H1 (cell line): ENCODE measurements at regions not wholly inside any gene's neighbourhood (a gene's known extent, or its start where the extent isn't known, plus 50 kb on each side); places are given as distances from the start of the nearest gene placed in this dataset.

Experiments used
- CTCF ChIA-PET: fragments of 300-600 bp; sonication (Branson Sonifier 250); formaldehyde crosslinking; loops from one replicate; lab custom pipeline; 2021; ENCODE audit not compliant: partially characterized antibody; lab: Charles Lee
- POLR2A ChIA-PET: fragments of 300-600 bp; sonication (Branson Sonifier 250); formaldehyde crosslinking; loops from one replicate; lab custom pipeline; 2021; ENCODE audit warnings: inconsistent platforms; ENCODE audit not compliant: partially characterized antibody; lab: Charles Lee
- DNase-seq, 2 experiments: peaks; one replicate each; pipeline versions ENCODE4 v3.0.0 to v3.0.0-alpha.2; 2010 to 2022; ENCODE audit warnings: low spot score in 2 of 2, low read depth in 1 of 2, mixed read lengths in 1 of 2
- FAIRE-seq: peaks from 2 replicates; lab custom pipeline; 2011; peaks lifted over from hg19 to GRCh38; lab: Jason Lieb, UNC
- H2AFZ ChIP-seq: 2 replicates; pipeline ENCODE4 v1.8.1; 2012; ENCODE audit warnings: low read length, inconsistent platforms
- H2AK5ac ChIP-seq: 2 replicates; pipeline ENCODE4 v1.6.1; 2013; ENCODE audit warnings: low read depth, low read length
- H2BK120ac ChIP-seq: replicated peaks from 2 replicates; pipeline ENCODE3; 2013; ENCODE audit warnings: low read depth, low read length, inconsistent platforms
- H2BK12ac ChIP-seq: 2 replicates; pipeline ENCODE4 v1.6.1; 2013; ENCODE audit warnings: low read depth, low read length
- H2BK15ac ChIP-seq: 2 replicates; pipeline ENCODE4 v1.6.1; 2013; ENCODE audit warnings: low read length
- H2BK20ac ChIP-seq: 2 replicates; pipeline ENCODE4 v1.6.1; 2013; ENCODE audit warnings: low read length
- H2BK5ac ChIP-seq: 2 replicates; pipeline ENCODE4 v1.6.1; 2013; ENCODE audit warnings: low read depth, low read length
- H3K14ac ChIP-seq: 2 replicates; pipeline ENCODE4 v1.6.1; 2013; ENCODE audit warnings: inconsistent platforms; ENCODE audit not compliant: insufficient read length
- H3K18ac ChIP-seq: 2 replicates; pipeline ENCODE4 v1.6.1; 2013; ENCODE audit warnings: low read length; ENCODE audit errors: extremely low read depth
- H3K23ac ChIP-seq: 2 replicates; pipeline ENCODE4 v1.6.1; 2013; ENCODE audit warnings: inconsistent platforms; ENCODE audit not compliant: insufficient read length
- H3K23me2 ChIP-seq: 2 replicates; pipeline ENCODE4 v1.6.1; 2013; ENCODE audit warnings: low read depth, low read length
- H3K27ac ChIP-seq: 2 replicates; pipeline ENCODE4 v1.6.1; 2011; ENCODE audit warnings: low read depth, low read length, inconsistent platforms
- H3K27me3 ChIP-seq, 4 experiments: replicated peaks in 1 of 4; 1 replicate in 1 of 4; 2 replicates in 3 of 4; pipeline versions ENCODE4 v1.6.1 to v1.8.1; 2011 to 2013; ENCODE audit warnings: low read length in 3 of 4, mild to moderate bottlenecking in 3 of 4, inconsistent platforms in 2 of 4, mixed read lengths in 2 of 4, moderate library complexity in 1 of 4; ENCODE audit not compliant: control insufficient read depth in 3 of 4, insufficient read depth in 3 of 4; ENCODE audit errors: extremely low read depth in 1 of 4
- H3K36me3 ChIP-seq, 4 experiments: 2 replicates each; pipeline versions ENCODE4 v1.6.1 to v1.8.1; 2011 to 2013; ENCODE audit warnings: mild to moderate bottlenecking in 4 of 4, low read length in 3 of 4, moderate library complexity in 2 of 4, control low read depth in 1 of 4, inconsistent platforms in 1 of 4; ENCODE audit not compliant: insufficient read depth in 4 of 4, control insufficient read depth in 2 of 4
- H3K4ac ChIP-seq: replicated peaks from 2 replicates; pipeline ENCODE3; 2013; ENCODE audit warnings: low read length, low read depth, mixed read lengths, inconsistent platforms; ENCODE audit not compliant: insufficient read length
- H3K4me1 ChIP-seq, 4 experiments: replicated peaks in 1 of 4; 1 replicate in 1 of 4; 2 replicates in 3 of 4; pipeline versions ENCODE4 v1.6.1 to v1.8.1; 2011 to 2013; ENCODE audit warnings: low read length in 3 of 4, inconsistent platforms in 2 of 4, mixed read lengths in 1 of 4; ENCODE audit not compliant: insufficient read depth in 4 of 4, control insufficient read depth in 3 of 4
- H3K4me2 ChIP-seq, 2 experiments: 2 replicates each; pipeline versions ENCODE4 v1.6.1 to v1.8.1; 2011 to 2013; ENCODE audit warnings: low read depth in 2 of 2, low read length in 2 of 2, control low read depth in 1 of 2, inconsistent platforms in 1 of 2, mild to moderate bottlenecking in 1 of 2; ENCODE audit not compliant: insufficient read depth in 1 of 2
- H3K4me3 ChIP-seq, 4 experiments: fragments of 200-600, 300-600 bp in 1 of 4; sonication (generic), shearing (Covaris generic), sonication (Bioruptor Twin) in 1 of 4; 2 replicates each; pipeline versions ENCODE4 v1.5.1 to v1.8.1; 2011 to 2016; ENCODE audit warnings: low read length in 4 of 4, low read depth in 3 of 4, control low read depth in 2 of 4, inconsistent platforms in 2 of 4, mild to moderate bottlenecking in 2 of 4, mixed read lengths in 1 of 4, moderate library complexity in 1 of 4; ENCODE audit not compliant: insufficient read depth in 2 of 4; ENCODE audit errors: extremely low read depth in 1 of 4
- H3K56ac ChIP-seq: replicated peaks from 2 replicates; pipeline ENCODE3; 2013; ENCODE audit warnings: low read depth, mild to moderate bottlenecking, mixed read lengths, low read length, inconsistent platforms; ENCODE audit not compliant: insufficient read length
- H3K79me1 ChIP-seq: 2 replicates; pipeline ENCODE4 v1.6.1; 2013; ENCODE audit warnings: low read depth, low read length, control low read depth
- H3K79me2 ChIP-seq, 2 experiments: 2 replicates each; pipeline versions ENCODE4 v1.6.1 to v1.8.1; 2012 to 2013; ENCODE audit warnings: low read length in 2 of 2, mild to moderate bottlenecking in 2 of 2, inconsistent platforms in 1 of 2; ENCODE audit not compliant: insufficient read depth in 2 of 2, control insufficient read depth in 1 of 2
- H3K9ac ChIP-seq, 4 experiments: replicated peaks in 1 of 4; 1 replicate in 1 of 4; 2 replicates in 3 of 4; pipeline versions ENCODE4 v1.6.1 to v1.8.1; 2011 to 2013; ENCODE audit warnings: low read depth in 3 of 4, low read length in 3 of 4, control low read depth in 2 of 4, mild to moderate bottlenecking in 2 of 4, moderate library complexity in 2 of 4, inconsistent platforms in 1 of 4; ENCODE audit errors: extremely low read depth in 1 of 4
- H3K9me3 ChIP-seq, 2 experiments: 2 replicates each; pipeline versions ENCODE4 v1.6.1 to v1.8.1; 2012 to 2013; ENCODE audit warnings: mild to moderate bottlenecking in 2 of 2, moderate library complexity in 2 of 2, control low read depth in 1 of 2, inconsistent platforms in 1 of 2, low read depth in 1 of 2, low read length in 1 of 2, mixed read lengths in 1 of 2; ENCODE audit not compliant: insufficient read depth in 2 of 2
- H4K20me1 ChIP-seq, 2 experiments: replicated peaks in 1 of 2; 2 replicates each; pipeline versions ENCODE3 to v1.8.1; 2011 to 2013; ENCODE audit warnings: inconsistent platforms in 2 of 2, low read length in 2 of 2, mild to moderate bottlenecking in 1 of 2; ENCODE audit not compliant: insufficient read depth in 2 of 2, control insufficient read depth in 1 of 2
- H4K5ac ChIP-seq: 2 replicates; pipeline ENCODE4 v1.6.1; 2013; ENCODE audit warnings: low read length, low read depth, mixed read lengths, inconsistent platforms; ENCODE audit not compliant: insufficient read length
- H4K8ac ChIP-seq: 2 replicates; pipeline ENCODE4 v1.8.0; 2013; ENCODE audit warnings: mild to moderate bottlenecking, moderate library complexity, low read length, inconsistent platforms; ENCODE audit not compliant: insufficient read depth; ENCODE audit errors: extremely low read depth
- H4K91ac ChIP-seq: replicated peaks from 2 replicates; pipeline ENCODE3; 2013; ENCODE audit warnings: low read length, mixed read lengths, inconsistent platforms; ENCODE audit not compliant: insufficient read length
- ASH2L ChIP-seq: fragments of 200-600, 300-600 bp; sonication (generic); IDR thresholded peaks from one replicate; pipeline ENCODE4 v1.7.1; 2017; ENCODE audit warnings: low read length
- BACH1 ChIP-seq: IDR thresholded peaks from 2 replicates; pipeline ENCODE4 v1.6.1; 2012; ENCODE audit warnings: low read length, improper control_type of control experiment
- CHD2 ChIP-seq: IDR thresholded peaks from 2 replicates; pipeline ENCODE4 v1.6.1; 2012; ENCODE audit warnings: low read length, improper control_type of control experiment
- E2F6 ChIP-seq: IDR thresholded peaks from 2 replicates; pipeline ENCODE4 v1.6.1; 2012; ENCODE audit warnings: inconsistent platforms
- GTF2F1 ChIP-seq: IDR thresholded peaks from 2 replicates; pipeline ENCODE4 v1.6.1; 2012; ENCODE audit warnings: low read depth, low read length, improper control_type of control experiment, borderline replicate concordance
- JUND ChIP-seq: IDR thresholded peaks from 2 replicates; pipeline ENCODE4 v1.6.1; 2011; ENCODE audit warnings: mild to moderate bottlenecking, improper control_type of control experiment, low read length
- KDM1A ChIP-seq: fragments of 200-600, 300-600 bp; sonication (generic); IDR thresholded peaks from 2 replicates; pipeline ENCODE4 v1.7.1; 2016; ENCODE audit warnings: mild to moderate bottlenecking, low read length, borderline replicate concordance
- KDM5A ChIP-seq: fragments of 200-600 bp; IDR thresholded peaks from 2 replicates; pipeline ENCODE4 v1.7.1; 2012; ENCODE audit warnings: mild to moderate bottlenecking, low read length, inconsistent platforms, mixed read lengths
- RBBP5 ChIP-seq: IDR thresholded peaks from 2 replicates; pipeline ENCODE4 v1.7.1; 2012; ENCODE audit warnings: low read depth, mild to moderate bottlenecking, inconsistent platforms, low read length, moderate library complexity, borderline replicate concordance
- RNF2 ChIP-seq: fragments of 200-900, 300-1000 bp; sonication (generic); IDR thresholded peaks from 2 replicates; pipeline ENCODE4 v1.7.1; 2016; ENCODE audit warnings: borderline replicate concordance, low read depth, mild to moderate bottlenecking, antibody characterized with exemption, low read length; ENCODE audit not compliant: poor library complexity, severe bottlenecking; ENCODE audit errors: missing control alignments
- SIX5 ChIP-seq: IDR thresholded peaks from 2 replicates; pipeline ENCODE4 v1.6.1; 2011; ENCODE audit warnings: mild to moderate bottlenecking, low read depth, low read length
- SP4 ChIP-seq: IDR thresholded peaks from 2 replicates; pipeline ENCODE4 v1.6.1; 2012; ENCODE audit warnings: low read length, inconsistent platforms
- TAF7 ChIP-seq: optimal IDR thresholded peaks from 2 replicates; pipeline ENCODE3; 2011; ENCODE audit warnings: low read depth, mild to moderate bottlenecking, inconsistent platforms, low read length, moderate library complexity, borderline replicate concordance
- TEAD4 ChIP-seq: IDR thresholded peaks from 2 replicates; pipeline ENCODE4 v1.6.1; 2012; ENCODE audit warnings: low read depth, low read length, inconsistent platforms, mixed read lengths
- WGBS, 2 experiments: shearing (Covaris generic) in 1 of 2; methylation state at CpG; one replicate each; pipeline versions ENCODE4 v1.1.6 to v1.1.7; 2013 to 2015; ENCODE audit warnings: low lambda C conversion rate in 2 of 2, mixed read lengths in 2 of 2, inconsistent platforms in 1 of 2, low coverage in 1 of 2, missing lambda C conversion rate in 1 of 2; ENCODE audit not compliant: insufficient replicate concordance in 2 of 2, insufficient coverage in 1 of 2, insufficient read length in 1 of 2; ENCODE audit errors: extremely low coverage in 1 of 2, missing lambda C conversion rate in 1 of 2; 5-methylcytosine and 5-hydroxymethylcytosine counted together
- TF ChIP-seq, protein P1 (sequence below): IDR thresholded peaks from 2 replicates; pipeline ENCODE4 v1.6.1; 2012; ENCODE audit warnings: inconsistent platforms

GRCh38 chr12:17540921-17541320 lies 549.1 kb downstream of the RERGL start:
- H3K18ac ChIP-seq = no peak overlapping the region
- no peak overlapping the region for H2AK5ac ChIP-seq
- H3K27me3 ChIP-seq = no peaks in the 10 kb centered on the region
- no peaks in the 10 kb centered on the region for H3K4me1 ChIP-seq
- no peaks in the 10 kb centered on the region for H3K36me3 ChIP-seq
- no peak overlapping the region for H2AFZ ChIP-seq
- no peak overlapping the region for H4K8ac ChIP-seq
- H2BK5ac ChIP-seq = no peak overlapping the region
- no peak overlapping the region for H3K9ac ChIP-seq
- H2BK20ac ChIP-seq = no peak overlapping the region
- H3K23me2 ChIP-seq = peaks cover 1% of the 10 kb centered on the region; the same call in 1 of the 2 replicates
- ChIA-PET POLR2A (no interaction called here), CTCF (interaction anchor here (0.6 kb wide), 1 partner anchor 219 kb away, joined by 3 read pairs; no protein-coding TSS in a partner anchor)
- H4K20me1 ChIP-seq = no peaks in the 10 kb centered on the region
- H3K79me2 ChIP-seq = no peaks in the 10 kb centered on the region
- H4K5ac ChIP-seq = no peak overlapping the region
- no peak overlapping the region for H3K4me2 ChIP-seq
- H2BK120ac ChIP-seq = no peak overlapping the region
- no peak overlapping the region for H3K56ac ChIP-seq
- H3K9me3 ChIP-seq = no peaks in the 10 kb centered on the region
- H2BK12ac ChIP-seq = no peak overlapping the region
- FAIRE-seq (no peak), DNase-seq (no peak)
- no peaks in the 10 kb centered on the region for H3K79me1 ChIP-seq
- H4K91ac ChIP-seq = no peak overlapping the region
- H2BK15ac ChIP-seq = no peak overlapping the region
- no peak overlapping the region for H3K27ac ChIP-seq
- no peak overlapping the region for H3K4me3 ChIP-seq
- 80% methylated on average over 2 of the region's 2 CpGs; no CpG with 5 or more reads in 1 of the 2 experiments for WGBS, 2 experiments
- H3K14ac ChIP-seq = no peak overlapping the region
- no peak overlapping the region for H3K23ac ChIP-seq
- no peak overlapping the region for H3K4ac ChIP-seq
- TF ChIP-seq CHD2 (no peak), JUND (no peak), SP4 (no peak), TEAD4 (no peak), KDM1A (no peak), GTF2F1 (no peak), KDM5A (no peak), RNF2 (no peak), E2F6 (no peak), BACH1 (no peak), ASH2L (no peak), TAF7 (no peak), RBBP5 (no peak), SIX5 (no peak)
- TF ChIP-seq, protein P1, sequence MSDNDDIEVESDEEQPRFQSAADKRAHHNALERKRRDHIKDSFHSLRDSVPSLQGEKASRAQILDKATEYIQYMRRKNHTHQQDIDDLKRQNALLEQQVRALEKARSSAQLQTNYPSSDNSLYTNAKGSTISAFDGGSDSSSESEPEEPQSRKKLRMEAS = no peak
